SJSA1 (cell line): ENCODE measurements at regions not wholly inside any gene's neighbourhood (a gene's known extent, or its start where the extent isn't known, plus 50 kb on each side); places are given as distances from the start of the nearest gene placed in this dataset.

ENCODE experiments used
- DNase-seq, 2 experiments: peaks; one replicate each; pipeline ENCODE4 v3.0.0-alpha.2; 2015 to 2020; ENCODE audit warnings: low spot score in 2 of 2, low read depth in 1 of 2
- H3K27ac ChIP-seq: fragments of 250-450 bp; sonication (Bioruptor Pico); 2 replicates; pipeline ENCODE4 v1.5.1; 2020; ENCODE audit warnings: mild to moderate bottlenecking, moderate library complexity
- H3K27me3 ChIP-seq: fragments of 250-450 bp; sonication (Bioruptor Pico); replicated peaks from 2 replicates; pipeline ENCODE4 v1.5.1; 2020; ENCODE audit warnings: mild to moderate bottlenecking, moderate library complexity
- H3K36me3 ChIP-seq: fragments of 250-450 bp; sonication (Bioruptor Pico); 2 replicates; pipeline ENCODE4 v1.5.1; 2020; ENCODE audit warnings: mild to moderate bottlenecking
- H3K4me1 ChIP-seq: fragments of 250-450 bp; sonication (Bioruptor Pico); replicated peaks from 2 replicates; pipeline ENCODE4 v1.6.1; 2021; ENCODE audit warnings: mild to moderate bottlenecking
- H3K4me3 ChIP-seq: fragments of 250-450 bp; sonication (Bioruptor Pico); 2 replicates; pipeline ENCODE4 v1.5.1; 2020; ENCODE audit warnings: mild to moderate bottlenecking
- H3K9me3 ChIP-seq: fragments of 250-450 bp; sonication (Bioruptor Pico); replicated peaks from 2 replicates; pipeline ENCODE4 v1.5.1; 2020; ENCODE audit warnings: mild to moderate bottlenecking

- no peak overlapping the region for H3K4me3 ChIP-seq
- H3K27me3 ChIP-seq, result no peaks in the 10 kb centered on the region
- H3K27ac ChIP-seq, result no peak overlapping the region
- no peak for DNase-seq
- H3K36me3 ChIP-seq, result no peaks in the 10 kb centered on the region
- no peaks in the 10 kb centered on the region for H3K9me3 ChIP-seq
- no peaks in the 10 kb centered on the region for H3K4me1 ChIP-seq
Observed at GRCh38 chr3:139870000-139870675, 64.8 kb upstream of the CLSTN2 start.

DNA sequence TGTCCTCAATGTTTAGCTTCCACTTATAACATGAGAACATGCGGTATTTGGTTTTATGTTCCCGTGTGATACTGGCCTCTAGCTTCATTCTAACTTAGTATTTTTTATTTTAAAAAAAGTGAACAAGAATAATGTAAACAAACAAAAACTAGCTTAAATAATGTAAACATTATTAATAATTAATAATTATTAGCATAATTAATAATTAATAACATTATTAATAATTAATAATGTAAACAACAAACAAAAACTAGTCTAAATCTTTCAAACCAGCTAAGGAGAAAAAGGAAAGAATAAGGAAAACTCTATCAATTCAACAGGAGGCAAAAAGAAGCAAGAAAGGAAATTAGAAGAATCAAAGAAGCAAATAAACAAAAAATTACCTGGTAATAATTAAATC, 66.2 kb upstream of the CLSTN2 start:
- Histone ChIP-seq H3K27ac (no peak overlapping the region), H3K9me3 (no peaks in the 10 kb centered on the region), H3K27me3 (no peaks in the 10 kb centered on the region), H3K4me1 (no peaks in the 10 kb centered on the region), H3K36me3 (no peaks in the 10 kb centered on the region), H3K4me3 (no peak overlapping the region)
- DNase-seq, result no peak

- Histone ChIP-seq H3K27me3 (no peaks in the 10 kb centered on the region), H3K27ac (no peak overlapping the region), H3K36me3 (no peaks in the 10 kb centered on the region), H3K4me3 (no peak overlapping the region), H3K4me1 (no peaks in the 10 kb centered on the region), H3K9me3 (no peaks in the 10 kb centered on the region)
- no peak for DNase-seq
Observed at GRCh38 chr3:139848660-139849059, 86.3 kb upstream of the CLSTN2 start.

GRCh38 chr3:139846729-139847128, 88.3 kb upstream of the CLSTN2 start:
- H3K27me3 ChIP-seq, result no peaks in the 10 kb centered on the region
- H3K27ac ChIP-seq, result no peak overlapping the region
- no peaks in the 10 kb centered on the region for H3K36me3 ChIP-seq
- H3K4me1 ChIP-seq, result no peaks in the 10 kb centered on the region
- H3K4me3 ChIP-seq, result no peak overlapping the region
- DNase-seq, result no peak
- H3K9me3 ChIP-seq, result no peaks in the 10 kb centered on the region

DNA sequence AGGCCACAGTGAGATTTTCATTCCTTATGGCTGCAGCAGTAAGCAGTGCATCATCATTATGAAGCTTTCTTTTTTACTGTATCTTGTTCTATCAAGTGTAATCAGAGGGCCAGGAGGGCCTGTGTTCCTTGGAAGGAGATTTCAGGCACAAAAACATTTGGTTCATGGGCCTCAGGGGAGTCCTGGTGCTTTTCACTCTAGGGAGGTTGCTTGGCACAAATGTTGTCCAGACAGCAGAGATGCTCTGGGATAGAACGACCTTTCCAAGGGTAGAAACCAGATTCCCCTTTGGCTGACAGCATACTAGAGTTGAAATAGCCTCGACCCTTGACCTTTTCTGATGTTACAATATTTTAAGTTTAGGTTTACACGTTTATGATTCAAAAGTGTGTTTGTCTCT, 95.3 kb upstream of the CLSTN2 start:
- H3K36me3 ChIP-seq, result no peaks in the 10 kb centered on the region
- no peaks in the 10 kb centered on the region for H3K4me1 ChIP-seq
- H3K27me3 ChIP-seq, result no peaks in the 10 kb centered on the region
- no peak overlapping the region for H3K27ac ChIP-seq
- H3K4me3 ChIP-seq, result no peak overlapping the region
- DNase-seq, result no peak
- no peaks in the 10 kb centered on the region for H3K9me3 ChIP-seq

GRCh38 chr3:139839014-139839413, 96.0 kb upstream of the CLSTN2 start:
- H3K27ac ChIP-seq, result no peak overlapping the region
- H3K9me3 ChIP-seq, result no peaks in the 10 kb centered on the region
- H3K27me3 ChIP-seq, result no peaks in the 10 kb centered on the region
- no peak overlapping the region for H3K4me3 ChIP-seq
- DNase-seq, result no peak
- no peaks in the 10 kb centered on the region for H3K4me1 ChIP-seq
- H3K36me3 ChIP-seq, result no peaks in the 10 kb centered on the region

DNA sequence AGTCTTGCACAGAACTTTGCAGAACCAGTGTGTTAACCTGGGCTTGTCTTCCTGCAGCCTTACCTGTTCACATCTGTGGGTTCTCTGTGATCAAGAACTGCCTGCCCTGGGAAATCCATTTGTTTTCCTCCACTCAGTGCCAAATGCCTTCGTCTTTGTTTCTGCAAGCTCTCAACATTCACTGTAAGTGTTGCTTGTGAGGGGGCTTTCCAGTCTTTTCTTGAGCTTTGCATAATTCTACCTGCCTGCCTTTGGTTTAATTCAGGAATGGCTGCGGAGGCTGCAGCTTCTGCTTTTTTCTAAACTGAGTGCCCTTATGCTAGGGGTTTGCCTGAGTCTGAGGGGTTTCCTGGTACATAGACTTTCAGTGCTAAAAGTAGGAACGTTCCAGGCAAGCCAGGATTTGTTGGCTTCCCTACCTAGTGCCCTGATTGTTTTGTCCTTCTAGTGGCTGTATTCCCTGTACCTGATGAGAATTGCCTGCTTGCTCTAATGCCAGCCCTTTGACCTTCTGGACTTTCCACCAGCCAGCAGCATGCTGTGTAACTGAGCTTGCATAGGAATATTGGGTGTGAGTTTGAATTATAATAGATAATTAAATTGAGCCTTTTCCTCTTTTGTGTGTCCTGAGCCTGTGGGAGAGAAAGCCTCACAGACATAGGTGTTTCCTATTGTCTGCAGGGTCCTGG, 96.6 kb upstream of the CLSTN2 start:
- no peak for DNase-seq
- Histone ChIP-seq H3K27me3 (0 out of 2 replicates have a peak, but pooled peaks cover 1% of the 10 kb centered on the region), H3K9me3 (no peaks in the 10 kb centered on the region), H3K4me1 (no peaks in the 10 kb centered on the region), H3K27ac (no peak overlapping the region), H3K4me3 (no peak overlapping the region), H3K36me3 (no peaks in the 10 kb centered on the region)

DNA sequence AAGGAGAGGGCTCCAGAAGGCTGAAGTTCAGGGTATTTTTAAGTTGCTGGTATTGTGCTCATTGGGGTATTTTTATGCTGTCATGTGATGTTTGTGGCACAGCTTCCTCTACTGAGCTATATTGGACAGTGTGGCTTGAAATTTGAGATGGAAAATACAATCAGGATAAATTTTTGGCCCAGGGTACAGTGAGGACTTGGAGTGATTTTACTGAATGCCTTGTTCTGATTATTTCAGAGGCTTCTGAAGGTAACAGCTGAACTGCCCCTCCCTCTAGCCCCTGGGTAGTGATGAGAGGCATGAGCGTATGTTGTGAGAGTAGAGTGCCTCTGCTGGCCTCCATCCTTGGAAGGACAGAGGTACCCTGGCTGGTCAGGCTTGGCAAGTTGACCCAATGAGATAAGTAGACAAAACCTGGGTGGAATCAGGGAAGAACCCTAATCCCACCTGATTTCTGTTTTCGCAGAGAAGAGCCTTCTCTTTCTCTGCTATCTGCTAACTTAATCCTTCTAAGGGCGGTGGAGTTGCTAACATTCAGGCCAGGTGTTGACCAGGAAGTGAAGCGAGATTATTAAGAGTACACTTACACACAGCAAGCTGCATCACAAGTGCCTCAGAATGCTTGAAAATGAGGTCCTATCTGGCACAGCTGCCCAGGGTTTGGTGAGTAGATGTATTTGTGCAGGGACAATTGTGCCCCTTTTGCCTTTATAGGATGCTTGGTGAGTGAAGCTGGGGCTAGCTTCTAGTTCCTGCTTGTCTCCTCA, 98.1 kb upstream of the CLSTN2 start:
- Histone ChIP-seq H3K27ac (no peak overlapping the region), H3K9me3 (no peaks in the 10 kb centered on the region), H3K36me3 (no peaks in the 10 kb centered on the region), H3K4me1 (no peaks in the 10 kb centered on the region), H3K27me3 (0 out of 2 replicates have a peak, but pooled peaks cover 6% of the 10 kb centered on the region), H3K4me3 (no peak overlapping the region)
- no peak for DNase-seq

GRCh38 chr3:139835830-139836683, 98.9 kb upstream of the CLSTN2 start:
- H3K27ac ChIP-seq, result no peak overlapping the region
- no peaks in the 10 kb centered on the region for H3K9me3 ChIP-seq
- no peaks in the 10 kb centered on the region for H3K36me3 ChIP-seq
- H3K4me1 ChIP-seq, result no peaks in the 10 kb centered on the region
- no peak for DNase-seq
- no peak overlapping the region for H3K4me3 ChIP-seq
- 0 out of 2 replicates have a peak, but pooled peaks cover 6% of the 10 kb centered on the region for H3K27me3 ChIP-seq

- no peak for DNase-seq
- Histone ChIP-seq H3K4me1 (no peaks in the 10 kb centered on the region), H3K27me3 (0 out of 2 replicates have a peak, but pooled peaks cover 6% of the 10 kb centered on the region), H3K4me3 (no peak overlapping the region), H3K36me3 (no peaks in the 10 kb centered on the region), H3K9me3 (no peaks in the 10 kb centered on the region), H3K27ac (no peak overlapping the region)
Observed at GRCh38 chr3:139832998-139833397, 102.0 kb upstream of the CLSTN2 start.

GRCh38 chr3:139830817-139831216, 104.2 kb upstream of the CLSTN2 start:
- Histone ChIP-seq H3K27ac (no peak overlapping the region), H3K27me3 (0 out of 2 replicates have a peak, but pooled peaks cover 6% of the 10 kb centered on the region), H3K9me3 (no peaks in the 10 kb centered on the region), H3K36me3 (no peaks in the 10 kb centered on the region), H3K4me1 (no peaks in the 10 kb centered on the region), H3K4me3 (no peak overlapping the region)
- DNase-seq, result no peak

- H3K27me3 ChIP-seq, result no peaks in the 10 kb centered on the region
- no peak overlapping the region for H3K27ac ChIP-seq
- H3K4me1 ChIP-seq, result no peaks in the 10 kb centered on the region
- H3K4me3 ChIP-seq, result no peak overlapping the region
- no peak for DNase-seq
- H3K36me3 ChIP-seq, result no peaks in the 10 kb centered on the region
- H3K9me3 ChIP-seq, result no peaks in the 10 kb centered on the region
Observed at GRCh38 chr3:139827833-139828232, 107.2 kb upstream of the CLSTN2 start.

GRCh38 chr3:139824864-139825263, 110.1 kb upstream of the CLSTN2 start:
- Histone ChIP-seq H3K4me1 (no peaks in the 10 kb centered on the region), H3K9me3 (no peaks in the 10 kb centered on the region), H3K27ac (no peak overlapping the region), H3K4me3 (no peak overlapping the region), H3K36me3 (no peaks in the 10 kb centered on the region), H3K27me3 (no peaks in the 10 kb centered on the region)
- no peak for DNase-seq
